ENCODE measurements at regions not wholly inside any gene's neighbourhood (a gene's known extent, or its start where the extent isn't known, plus 50 kb on each side); places are given as distances from the start of the nearest gene placed in this dataset.

DNA sequence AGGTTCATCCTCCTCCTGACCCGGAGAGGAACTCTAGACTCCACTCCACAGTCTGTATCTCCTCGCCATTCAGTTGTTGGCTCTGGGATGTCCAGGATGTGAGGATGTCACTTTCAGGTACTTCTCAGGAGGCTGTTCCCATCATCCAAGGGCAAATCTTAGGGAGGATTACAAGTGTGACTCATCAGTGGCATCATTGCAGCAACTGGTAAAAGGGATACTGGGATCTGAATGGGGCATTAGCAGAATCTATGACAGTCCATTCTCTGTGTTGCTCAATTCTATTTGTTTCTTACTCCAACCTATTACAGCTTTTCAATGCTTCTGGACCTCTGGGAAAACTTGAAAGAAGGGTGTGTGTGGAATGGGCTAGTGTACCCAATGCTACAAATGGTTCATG lies 81.5 kb upstream of the FN1 start:
- TF ChIP-seq EZH2 (IDR thresholded peaks at IDR 0.05; ENCODE audit: insufficient read depth, poor library complexity, severe bottlenecking): no peak
- TF ChIP-seq EZH2phosphoT487 (IDR thresholded peaks at IDR 0.05; ENCODE audit: insufficient read depth, low read depth): no peak
